NCI-H2107 treated with DMSO at 0.1 percent for 48 hours (cell line): ENCODE measurements at regions not wholly inside any gene's neighbourhood (a gene's known extent, or its start where the extent isn't known, plus 50 kb on each side); places are given as distances from the start of the nearest gene placed in this dataset.

Source experiments
- DNase-seq: peaks from one replicate; lab custom pipeline; 2025; ENCODE audit not compliant: unreplicated experiment; lab: John Stamatoyannopoulos, UW

DNA sequence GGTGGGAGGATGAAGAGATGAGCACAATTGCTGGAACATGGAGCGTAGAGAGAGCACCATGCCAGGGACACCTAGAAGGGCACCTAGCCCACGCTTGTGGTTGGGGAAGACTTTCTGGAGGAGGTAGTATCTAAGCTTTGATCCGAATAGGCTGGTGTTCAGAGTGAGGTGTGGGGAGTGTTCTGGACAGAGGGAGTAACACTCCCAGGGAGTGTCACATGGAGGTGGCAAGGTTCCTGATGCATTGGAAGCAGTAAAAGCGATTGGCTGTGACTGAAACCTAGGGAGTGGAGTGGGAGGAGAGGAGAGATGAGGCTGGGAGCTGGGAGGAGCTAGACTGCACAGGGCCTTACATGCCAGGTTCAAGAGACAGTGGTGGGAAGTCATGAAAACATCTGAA, 188.0 kb upstream of the NCAM1 start:
- DNase-seq: no peak

- no peak for DNase-seq
Observed at GRCh38 chr11:112776834-112777233, 184.4 kb upstream of the NCAM1 start.

DNA sequence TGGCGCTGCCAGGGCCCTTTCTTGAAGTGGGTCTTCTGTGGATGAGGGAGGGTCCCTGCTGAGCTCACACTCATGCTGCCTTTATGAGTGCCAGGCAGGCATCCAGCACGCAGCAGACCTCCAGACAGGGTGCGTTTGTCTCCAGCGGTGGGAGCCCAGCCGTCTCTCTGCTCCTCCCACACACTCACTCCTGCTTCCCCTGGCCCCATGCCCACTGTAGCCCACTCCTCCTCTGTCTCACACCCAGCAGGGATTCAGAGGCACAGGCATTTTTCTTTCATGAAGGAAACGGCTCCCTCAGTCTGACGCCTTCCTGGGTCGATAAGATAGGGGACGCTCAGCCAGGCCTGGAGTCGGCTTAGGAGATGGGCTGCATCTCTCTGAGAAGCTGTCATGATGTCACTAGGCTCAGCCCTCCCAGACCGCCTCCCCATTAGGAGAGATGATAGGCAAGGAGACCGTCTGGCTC, 183.9 kb upstream of the NCAM1 start:
- DNase-seq: no peak

GRCh38 chr11:112778091-112778876, 182.9 kb upstream of the NCAM1 start:
- DNase-seq: no peak

DNA sequence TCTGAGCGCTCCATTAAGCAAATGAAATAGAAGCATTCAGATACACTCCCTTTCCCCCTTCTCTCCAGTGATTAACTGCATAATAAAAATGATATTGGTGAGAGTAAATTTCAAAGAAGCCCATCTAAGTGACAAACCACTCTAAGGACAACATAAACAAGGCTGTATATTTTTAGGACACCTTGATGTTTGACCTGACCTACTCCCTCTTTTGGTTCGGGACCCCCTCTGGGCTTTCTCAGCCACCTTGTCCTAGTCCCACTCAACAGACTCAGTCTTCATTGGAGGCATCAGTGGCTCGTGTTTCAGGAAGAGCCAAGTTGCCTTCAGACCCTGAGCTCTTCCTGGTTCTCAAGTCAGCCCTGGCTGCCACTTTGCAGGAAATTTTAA, 182.3 kb upstream of the NCAM1 start:
- no peak for DNase-seq

GRCh38 chr11:112780351-112781087, 180.7 kb upstream of the NCAM1 start:
- no peak for DNase-seq

DNA sequence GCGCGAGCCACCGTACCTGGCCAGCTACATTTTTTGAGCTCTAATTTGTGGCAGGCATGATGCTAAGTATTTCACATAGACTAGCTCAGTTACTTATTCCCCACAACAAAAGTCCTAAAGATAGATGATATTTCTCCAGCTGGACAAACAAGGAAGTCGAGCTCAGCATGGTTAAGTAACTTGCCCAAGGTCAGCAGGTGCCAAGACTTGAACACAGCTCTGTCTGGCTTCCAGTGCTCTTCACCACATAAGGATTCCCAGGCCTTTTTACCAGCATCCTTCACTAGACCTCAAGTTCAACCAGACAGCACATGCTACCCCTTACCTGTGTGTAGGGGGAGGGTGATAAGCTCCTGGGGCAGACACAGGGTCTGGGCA, 177.3 kb upstream of the NCAM1 start:
- no peak for DNase-seq

DNA sequence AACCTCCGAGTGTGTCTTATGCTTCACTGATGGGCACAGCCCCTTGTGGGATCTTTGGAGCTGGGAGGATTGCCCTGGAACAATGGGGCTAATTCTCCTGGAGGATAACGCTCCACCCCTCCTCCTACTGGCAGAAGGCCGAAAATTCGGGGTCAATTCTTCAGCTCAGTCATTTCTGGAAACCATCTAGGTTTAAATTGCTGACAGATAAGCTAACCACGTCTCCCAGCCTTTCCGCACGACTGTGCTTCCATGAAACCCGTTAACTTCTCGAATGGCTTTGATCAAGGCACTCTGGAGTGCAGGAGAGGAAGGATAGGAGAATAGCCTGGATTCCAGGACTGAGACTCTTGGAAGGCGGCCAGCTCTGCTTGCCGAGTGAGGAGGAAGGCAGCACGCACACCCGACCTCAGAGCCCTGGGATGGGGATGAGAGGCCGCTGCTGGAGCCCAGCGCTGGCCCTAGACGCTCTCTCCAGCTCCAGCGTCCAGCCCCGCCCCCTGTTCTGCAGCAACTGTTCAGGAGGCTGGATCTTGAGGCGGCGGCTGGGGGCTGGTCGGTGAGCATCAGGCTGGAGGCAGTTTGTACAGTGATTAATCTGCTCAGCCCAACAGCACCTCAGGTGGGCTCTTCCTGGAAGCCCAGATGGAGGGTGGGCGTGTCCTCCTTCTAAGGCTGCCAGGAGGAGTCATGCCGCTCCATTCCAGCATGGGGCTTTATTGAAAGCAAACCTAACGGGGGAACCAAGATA, 176.7 kb upstream of the NCAM1 start:
- no peak for DNase-seq

DNA sequence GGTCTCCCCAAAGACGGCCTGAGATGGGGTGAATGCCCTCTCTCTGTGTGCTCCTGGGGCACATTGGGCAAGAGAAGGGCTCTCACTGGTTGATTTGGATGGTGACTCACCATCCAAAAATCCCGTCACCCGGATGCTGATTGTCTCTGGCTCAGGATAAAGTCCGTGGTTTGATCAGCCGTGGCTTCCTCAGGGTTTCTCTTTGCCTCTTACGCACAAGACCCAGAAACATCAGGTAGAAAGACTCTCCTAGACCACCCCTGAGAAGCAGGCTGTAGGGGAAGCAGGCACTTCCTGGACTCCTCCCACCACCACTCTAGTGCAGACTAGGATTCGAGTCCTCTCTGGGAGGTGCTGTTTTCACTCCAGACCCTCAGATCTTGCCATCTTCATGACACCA, 176.1 kb upstream of the NCAM1 start:
- DNase-seq: no peak

GRCh38 chr11:112785719-112786118, 175.5 kb upstream of the NCAM1 start:
- DNase-seq: no peak

GRCh38 chr11:112786196-112786595, 175.0 kb upstream of the NCAM1 start:
- DNase-seq: no peak

DNA sequence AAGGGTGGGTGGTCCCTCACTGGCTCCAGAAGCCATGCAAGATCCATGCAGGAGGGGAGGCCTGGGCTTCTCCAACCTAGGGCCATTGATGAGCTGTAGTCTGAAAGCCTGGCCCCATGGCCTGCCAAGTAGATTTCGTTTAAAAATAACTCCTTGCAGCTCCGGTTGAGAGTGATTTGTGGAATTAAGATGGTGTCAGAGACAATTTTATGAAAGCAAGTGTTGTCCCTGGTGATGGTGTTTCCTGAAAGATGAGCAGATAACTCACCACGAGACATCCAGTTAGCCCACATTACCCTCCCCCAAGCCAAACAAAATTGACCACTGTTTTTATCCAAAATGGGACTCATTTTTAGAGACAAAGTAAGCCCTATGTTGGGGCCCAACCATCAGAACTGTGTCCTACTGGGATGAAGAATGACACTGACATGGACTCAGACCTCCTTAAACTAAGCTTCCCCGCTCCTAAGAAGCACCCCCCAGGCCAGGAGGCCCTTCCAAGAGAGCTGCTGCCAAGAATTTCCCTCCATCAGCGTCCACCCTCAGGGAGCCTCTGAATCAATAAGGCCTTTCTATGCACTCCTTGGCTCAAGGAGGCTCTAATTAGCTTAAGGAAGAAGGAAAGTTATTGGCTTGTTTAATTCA, 174.2 kb upstream of the NCAM1 start:
- DNase-seq: no peak

GRCh38 chr11:112789481-112789880, 171.7 kb upstream of the NCAM1 start:
- DNase-seq: peak; percentile 58

GRCh38 chr11:112790286-112790685, 170.9 kb upstream of the NCAM1 start:
- DNase-seq: no peak

DNA sequence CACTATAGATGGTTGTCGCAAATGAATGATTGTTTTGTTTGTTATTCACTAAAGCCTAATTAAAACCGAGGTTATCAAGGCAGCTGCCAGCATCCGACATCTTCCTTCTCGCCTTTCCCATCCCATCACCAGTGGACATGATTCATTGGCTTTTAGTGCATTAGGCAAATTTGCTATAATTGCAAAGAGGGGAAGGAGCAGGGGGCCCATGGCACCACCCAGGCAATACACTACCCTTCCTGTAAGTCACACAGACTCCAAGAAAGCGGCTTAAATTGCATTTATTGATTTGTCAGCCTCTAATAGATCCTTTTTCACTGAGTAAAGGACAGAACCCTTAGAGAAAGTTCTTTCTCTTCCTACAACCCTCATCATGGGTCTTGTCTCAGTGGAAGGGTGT, 169.2 kb upstream of the NCAM1 start:
- no peak for DNase-seq

GRCh38 chr11:112793416-112793815, 167.8 kb upstream of the NCAM1 start:
- no peak for DNase-seq

- DNase-seq: no peak
Observed at GRCh38 chr11:112794331-112794846, 166.8 kb upstream of the NCAM1 start.

DNA sequence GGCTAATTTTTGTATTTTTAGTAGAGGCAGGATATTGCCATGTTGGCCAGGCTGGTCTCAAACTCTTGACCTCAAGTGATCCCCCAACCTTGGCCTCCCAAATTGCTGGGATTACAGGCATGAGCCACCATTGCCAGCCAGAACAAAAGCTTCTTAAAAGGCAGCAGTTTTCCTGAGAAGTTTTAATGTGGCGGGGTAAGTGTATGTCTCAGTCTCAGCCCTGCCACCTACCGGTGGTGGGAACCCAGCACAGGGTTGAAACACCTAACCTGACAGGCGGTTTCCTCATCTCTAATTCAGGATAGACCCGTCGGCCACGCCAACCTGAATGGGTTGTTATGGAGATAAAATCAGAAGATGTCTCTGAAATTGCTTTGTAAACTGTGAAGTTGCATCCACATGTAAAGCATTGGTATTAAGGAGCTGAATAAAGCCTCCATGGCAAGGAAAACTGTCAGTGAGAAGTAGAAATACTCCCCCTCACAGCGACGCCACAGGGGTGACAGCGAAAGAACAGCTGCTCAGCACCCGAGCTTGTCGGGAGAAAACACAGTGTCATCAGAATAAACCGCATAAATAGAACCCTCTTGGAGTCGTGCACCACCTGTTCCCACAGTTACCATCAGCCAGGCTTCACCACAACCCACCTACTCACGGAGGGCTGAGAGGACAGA, 165.9 kb upstream of the NCAM1 start:
- DNase-seq: peak; percentile 23

GRCh38 chr11:112795911-112796649, 165.1 kb upstream of the NCAM1 start:
- DNase-seq: no peak

DNA sequence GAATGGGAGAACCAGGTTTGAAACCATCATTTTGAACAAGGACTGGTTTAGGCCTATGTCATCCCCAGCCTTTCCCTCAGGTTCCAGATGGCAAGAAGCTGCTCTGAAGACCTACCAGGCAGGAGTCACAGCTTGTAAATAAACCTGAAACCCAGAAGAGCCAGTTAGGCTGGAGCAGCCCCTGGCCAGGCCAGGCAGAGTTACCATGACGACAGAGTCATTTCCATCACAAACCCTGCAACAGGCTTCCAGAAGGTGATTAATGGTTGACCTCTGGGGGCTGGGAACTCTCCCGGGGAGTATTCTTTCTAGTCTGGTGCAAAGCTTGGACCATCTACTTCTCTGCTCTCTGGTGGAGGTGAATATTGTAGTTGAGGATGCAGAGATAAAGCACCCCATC, 164.1 kb upstream of the NCAM1 start:
- no peak for DNase-seq
